ENCODE measurements at regions not wholly inside any gene's neighbourhood (a gene's known extent, or its start where the extent isn't known, plus 50 kb on each side); places are given as distances from the start of the nearest gene placed in this dataset.

GRCh38 chr3:21041621-21042020 is 709.4 kb downstream of the ZNF385D start:
- H4K8ac ChIP-seq (ENCODE audit: low read depth in 2 of 2, low read length in 2 of 2), result no peak overlapping the region
- ATAC-seq (ENCODE audit: low read depth) (no peak), DNase-seq (no peak)
- WGBS, 2 experiments (ENCODE audit: extremely low coverage in 2 of 2, insufficient read length in 1 of 2), result no CpG with 5 or more reads among the region's 1 CpG
- no TSS peak for BruUV-seq (replicated peaks)
- H4K20me1 ChIP-seq (ENCODE audit: insufficient read depth, low read length), result no peaks in the 10 kb centered on the region
- no peaks in the 10 kb centered on the region for H3K9me3 ChIP-seq (ENCODE audit: control insufficient read depth, insufficient read depth, low read length)
- intact Hi-C loops (cut with micrococcal nuclease) (no loop called here), dilution Hi-C loops (cut with HindIII; ENCODE audit: low sequenced_read_pairs, unreplicated experiment) (no loop called here), in situ Hi-C loops (cut with MboI; ENCODE audit: low sequenced_read_pairs) (no loop called here)
- no peak overlapping the region for H3K56ac ChIP-seq (ENCODE audit: extremely low read depth, insufficient read depth, low read length)
- no peaks in the 10 kb centered on the region for H3K27me3 ChIP-seq (ENCODE audit: control insufficient read depth, insufficient read depth, low read length)
- H3K9ac ChIP-seq (ENCODE audit: low read depth, low read length), result no peak overlapping the region
- no peaks in the 10 kb centered on the region for H3K36me3 ChIP-seq (ENCODE audit: control insufficient read depth, insufficient read depth, low read length)
- H2BK15ac ChIP-seq (ENCODE audit: low read depth, low read length), result no peak overlapping the region
- no peak overlapping the region for H3K4me3 ChIP-seq (ENCODE audit: insufficient read depth, low read depth, low read length)
- no peak overlapping the region for H3K23ac ChIP-seq (ENCODE audit: low read depth, low read length)
- POLR2A ChIA-PET (ENCODE audit: unreplicated experiment), result no interaction called here
- no peak overlapping the region for H4K91ac ChIP-seq (ENCODE audit: insufficient read depth, low read depth, low read length)
- no peak overlapping the region for H2BK20ac ChIP-seq (ENCODE audit: low read depth, low read length)
- H3K79me1 ChIP-seq (ENCODE audit: low read depth in 1 of 2, low read length in 2 of 2), result no peaks in the 10 kb centered on the region
- no peak overlapping the region for H3K18ac ChIP-seq (ENCODE audit: low read depth, low read length)
- H3K4ac ChIP-seq (ENCODE audit: low read depth, low read length), result no peak overlapping the region
- no peak overlapping the region for H3K14ac ChIP-seq (replicated peaks; ENCODE audit: low read depth, low read length)
- H2AFZ ChIP-seq (replicated peaks; ENCODE audit: low read length, poor library complexity), result no peak overlapping the region
- CTCF ChIA-PET, result no interaction called here
- H2AK9ac ChIP-seq (replicated peaks; ENCODE audit: low read depth, low read length, poor library complexity), result no peak overlapping the region
- no peak overlapping the region for H2BK5ac ChIP-seq (ENCODE audit: low read depth, low read length, poor library complexity, severe bottlenecking)
- H3K4me1 ChIP-seq (ENCODE audit: control insufficient read depth, insufficient read depth, low read length), result no peaks in the 10 kb centered on the region
- H3K9me1 ChIP-seq (ENCODE audit: insufficient read depth, low read length), result no peaks in the 10 kb centered on the region
- no peak overlapping the region for H3K4me2 ChIP-seq (ENCODE audit: low read depth, low read length)
- no peak overlapping the region for H2AK5ac ChIP-seq (ENCODE audit: low read depth, low read length)
- TF ChIP-seq FOS (IDR thresholded peaks at IDR 0.05; ENCODE audit: low read depth, low read length) (no peak), POLR2A (IDR thresholded peaks at IDR 0.05; ENCODE audit: low read depth, low read length) (no peak), RAD21 (IDR thresholded peaks at IDR 0.05; ENCODE audit: low read length) (no peak), MXI1 (IDR thresholded peaks at IDR 0.05; ENCODE audit: borderline replicate concordance, low read depth, low read length) (no peak), CEBPB (IDR thresholded peaks at IDR 0.05; ENCODE audit: low read depth, low read length) (no peak), BHLHE40 (IDR thresholded peaks at IDR 0.05; ENCODE audit: low read depth, low read length) (no peak), RCOR1 (IDR thresholded peaks at IDR 0.05; ENCODE audit: insufficient replicate concordance, low read length) (no peak), CHD1 (IDR thresholded peaks at IDR 0.05; ENCODE audit: low read depth, low read length) (no peak), USF2 (IDR thresholded peaks at IDR 0.05; ENCODE audit: low read depth, low read length) (no peak), MAZ (IDR thresholded peaks at IDR 0.05; ENCODE audit: borderline replicate concordance, low read depth, low read length) (no peak), SMC3 (IDR thresholded peaks at IDR 0.05; ENCODE audit: low read depth, low read length) (no peak), ELK1 (IDR thresholded peaks at IDR 0.05; ENCODE audit: borderline replicate concordance, low read depth, low read length) (no peak)
- no peak overlapping the region for H4K5ac ChIP-seq (ENCODE audit: low read depth, low read length)
- H2BK120ac ChIP-seq (ENCODE audit: low read depth, low read length), result no peak overlapping the region
- H3K27ac ChIP-seq (ENCODE audit: insufficient read depth, low read length), result no peak overlapping the region
